SK-N-SH treated with all-trans-retinoic acid at 6 μM for 48 hours (cell line): ENCODE measurements at regions not wholly inside any gene's neighbourhood (a gene's known extent, or its start where the extent isn't known, plus 50 kb on each side); places are given as distances from the start of the nearest gene placed in this dataset.

Source experiments
- ATAC-seq: fragments of 200-7000 bp; cut with Tn5 transposase; 3 replicates; pipeline ENCODE4 v1.9.1; 2020; ENCODE audit warnings: mild to moderate bottlenecking, moderate library complexity
- ARNTL ChIP-seq: fragments of 450-650 bp; formaldehyde crosslinking; IDR thresholded peaks from 2 replicates; pipeline ENCODE4 v1.5.0; 2020; ENCODE audit warnings: low read depth, mild to moderate bottlenecking, moderate library complexity, borderline replicate concordance
- BACH2 ChIP-seq: fragments of 250-450 bp; sonication (Bioruptor Pico); IDR thresholded peaks from 2 replicates; pipeline ENCODE4 v1.9.0; 2021; ENCODE audit warnings: mild to moderate bottlenecking, borderline replicate concordance
- CREB5 ChIP-seq: fragments of 250-450 bp; sonication (Bioruptor Pico); IDR thresholded peaks from 2 replicates; pipeline ENCODE4 v1.5.1; 2020; ENCODE audit warnings: low read depth, mild to moderate bottlenecking, moderate library complexity
- CSDC2 ChIP-seq: fragments of 250-450 bp; sonication (Bioruptor Pico); IDR thresholded peaks from 2 replicates; pipeline ENCODE4 v1.5.0; 2020; ENCODE audit warnings: mild to moderate bottlenecking, moderate library complexity
- CSRNP3 ChIP-seq: fragments of 250-450 bp; sonication (Bioruptor Pico); IDR thresholded peaks from 2 replicates; pipeline ENCODE4 v1.5.1; 2021; ENCODE audit warnings: mild to moderate bottlenecking, moderate library complexity
- ESRRG ChIP-seq: fragments of 250-450 bp; sonication (Bioruptor Pico); IDR thresholded peaks from 2 replicates; pipeline ENCODE4 v1.6.1; 2021; ENCODE audit warnings: mild to moderate bottlenecking
- GLIS3 ChIP-seq: fragments of 250-450 bp; sonication (Bioruptor Pico); IDR thresholded peaks from 2 replicates; pipeline ENCODE4 v1.5.0; 2020; ENCODE audit warnings: mild to moderate bottlenecking, moderate library complexity
- ISL1 ChIP-seq: fragments of 250-450 bp; sonication (Bioruptor Pico); IDR thresholded peaks from 2 replicates; pipeline ENCODE4 v2.1.2; 2022; ENCODE audit warnings: mild to moderate bottlenecking, moderate library complexity
- OSR1 ChIP-seq: fragments of 250-450 bp; sonication (Bioruptor Pico); IDR thresholded peaks from 2 replicates; pipeline ENCODE4 v1.8.0; 2022; ENCODE audit warnings: moderate library complexity, mild to moderate bottlenecking, inconsistent platforms
- POU6F1 ChIP-seq: fragments of 250-450 bp; sonication (Bioruptor Pico); IDR thresholded peaks from 2 replicates; pipeline ENCODE4 v1.8.0; 2021; ENCODE audit warnings: low read depth, mild to moderate bottlenecking, moderate library complexity, borderline replicate concordance
- RARB ChIP-seq: fragments of 250-450 bp; sonication (Bioruptor Pico); IDR thresholded peaks from 2 replicates; pipeline ENCODE4 v1.8.0; 2021; ENCODE audit warnings: mild to moderate bottlenecking, moderate library complexity
- SNAI2 ChIP-seq: fragments of 250-450 bp; sonication (Bioruptor Pico); IDR thresholded peaks from 2 replicates; pipeline ENCODE4 v1.5.0; 2020; ENCODE audit warnings: mild to moderate bottlenecking, moderate library complexity
- TCF4 ChIP-seq: fragments of 250-450 bp; sonication (Bioruptor Pico); IDR thresholded peaks from 2 replicates; pipeline ENCODE4 v1.8.0; 2021; ENCODE audit warnings: mild to moderate bottlenecking, moderate library complexity, borderline replicate concordance
- TOX ChIP-seq: fragments of 250-450 bp; sonication (Bioruptor Pico); IDR thresholded peaks from 2 replicates; pipeline ENCODE4 v1.8.0; 2021; ENCODE audit warnings: mild to moderate bottlenecking, moderate library complexity, borderline replicate concordance
- TSHZ2 ChIP-seq: fragments of 250-450 bp; sonication (Bioruptor Pico); IDR thresholded peaks from 2 replicates; pipeline ENCODE4 v1.5.0; 2020; ENCODE audit warnings: mild to moderate bottlenecking, moderate library complexity
- ZC3H10 ChIP-seq: fragments of 250-450 bp; sonication (Bioruptor Pico); IDR thresholded peaks from 2 replicates; pipeline ENCODE4 v1.5.1; 2021; ENCODE audit warnings: mild to moderate bottlenecking, moderate library complexity
- ZFP3 ChIP-seq: fragments of 250-450 bp; sonication (Bioruptor Pico); IDR thresholded peaks from 2 replicates; pipeline ENCODE4 v1.5.0; 2020; ENCODE audit warnings: mild to moderate bottlenecking, moderate library complexity
- ZFP30 ChIP-seq: fragments of 450-650 bp; formaldehyde crosslinking; IDR thresholded peaks from 2 replicates; pipeline ENCODE4 v1.5.0; 2022; ENCODE audit warnings: mild to moderate bottlenecking, moderate library complexity
- ZNF565 ChIP-seq: fragments of 450-650 bp; formaldehyde crosslinking; conservative IDR thresholded peaks from 2 replicates; pipeline ENCODE4 v1.5.0; 2020; ENCODE audit warnings: low read depth, mild to moderate bottlenecking, moderate library complexity
- ZNF8 ChIP-seq: fragments of 450-650 bp; formaldehyde crosslinking; IDR thresholded peaks from 2 replicates; pipeline ENCODE4 v1.5.0; 2020; ENCODE audit warnings: mild to moderate bottlenecking, moderate library complexity

- TF ChIP-seq ZC3H10 (CRISPR knock-in tag): no peak
- TF ChIP-seq ZFP3 (CRISPR knock-in tag): no peak
- TF ChIP-seq TCF4 (CRISPR knock-in tag): no peak
- no peak for TF ChIP-seq ISL1 (CRISPR knock-in tag)
- no peak for TF ChIP-seq SNAI2
- TF ChIP-seq CREB5 (CRISPR knock-in tag): no peak
- no peak for TF ChIP-seq ZNF8 (CRISPR knock-in tag)
- no peak for ATAC-seq
Measured at GRCh38 chr12:125944446-125944845, 879.2 kb downstream of the AACS start.

- no peak for ATAC-seq
- TF ChIP-seq RARB (CRISPR knock-in tag): no peak
- no peak for TF ChIP-seq ESRRG (CRISPR knock-in tag)
- no peak for TF ChIP-seq ZNF565 (CRISPR knock-in tag)
- no peak for TF ChIP-seq ZNF8 (CRISPR knock-in tag)
- no peak for TF ChIP-seq OSR1 (CRISPR knock-in tag)
- TF ChIP-seq, all 23 proteins: peak for 0
Measured at GRCh38 chr12:125949471-125949870, 884.2 kb downstream of the AACS start.

GRCh38 chr12:125954362-125954761 is 889.1 kb downstream of the AACS start:
- no peak for ATAC-seq
- TF ChIP-seq TOX (CRISPR knock-in tag) (no peak), TSHZ2 (CRISPR knock-in tag) (no peak), ZFP30 (CRISPR knock-in tag) (no peak), ESRRG (CRISPR knock-in tag) (no peak), ZC3H10 (CRISPR knock-in tag) (no peak), POU6F1 (CRISPR knock-in tag) (no peak), ZFP3 (CRISPR knock-in tag) (no peak), BACH2 (CRISPR knock-in tag) (no peak), CSRNP3 (CRISPR knock-in tag) (no peak), ZNF8 (CRISPR knock-in tag) (no peak), RARB (CRISPR knock-in tag) (no peak), ARNTL (CRISPR knock-in tag) (no peak), ISL1 (CRISPR knock-in tag) (no peak), CSDC2 (CRISPR knock-in tag) (no peak)

- no peak for ATAC-seq
- TF ChIP-seq GLIS3 (no peak), POU6F1 (CRISPR knock-in tag) (no peak), ZNF565 (CRISPR knock-in tag) (no peak), ZFP3 (CRISPR knock-in tag) (no peak)
Measured at GRCh38 chr12:125956186-125956585, 891.0 kb downstream of the AACS start.
